ENCODE measurements at regions not wholly inside any gene's neighbourhood (a gene's known extent, or its start where the extent isn't known, plus 50 kb on each side); places are given as distances from the start of the nearest gene placed in this dataset.

GRCh38 chr1:67540733-67541125 lies 110.5 kb upstream of the SERBP1 start:
- Histone ChIP-seq H4K91ac (ENCODE audit: insufficient read length, low read depth, low read length) (no peak overlapping the region), H3K4me2 (ENCODE audit: insufficient read depth, insufficient read length, low read length) (no peak overlapping the region), H3K9me3 (ENCODE audit: control insufficient read depth, low read depth, low read length) (no peaks in the 10 kb centered on the region), H3K14ac (ENCODE audit: insufficient read depth, low read length) (no peak overlapping the region), H2AFZ (ENCODE audit: low read length) (no peak overlapping the region), H2AK5ac (ENCODE audit: insufficient read length, low read length) (no peak overlapping the region), H3T11ph (ENCODE audit: low read length) (no peak overlapping the region), H3K4ac (ENCODE audit: low read depth, low read length) (no peak overlapping the region), H3K4me1 (ENCODE audit: insufficient read depth, low read length) (no peaks in the 10 kb centered on the region), H3K23me2 (ENCODE audit: insufficient read length, low read depth, low read length, poor library complexity, severe bottlenecking) (no peaks in the 10 kb centered on the region), H4K8ac (replicated peaks; ENCODE audit: insufficient read length, low read depth, low read length) (no peak overlapping the region), H3K27me3 (ENCODE audit: insufficient read depth, low read length) (no peaks in the 10 kb centered on the region), H4K5ac (ENCODE audit: insufficient read length, low read depth, low read length) (no peak overlapping the region), H4K20me1 (ENCODE audit: control insufficient read depth, insufficient read depth, insufficient read length) (no peaks in the 10 kb centered on the region), H3K23ac (ENCODE audit: insufficient read length, low read depth, low read length) (no peak overlapping the region), H2BK12ac (ENCODE audit: insufficient read length, low read depth, low read length) (no peak overlapping the region), H2BK120ac (ENCODE audit: low read depth, low read length, poor library complexity, severe bottlenecking) (no peak overlapping the region), H2BK15ac (ENCODE audit: low read depth, low read length) (no peak overlapping the region), H3K18ac (ENCODE audit: insufficient read length, low read depth, low read length) (no peak overlapping the region), H2BK5ac (ENCODE audit: insufficient read length, low read length) (no peak overlapping the region), H3K79me1 (ENCODE audit: insufficient read depth, low read depth, low read length, poor library complexity, severe bottlenecking) (no peaks in the 10 kb centered on the region), H3K27ac (ENCODE audit: insufficient read length, low read depth, low read length) (no peak overlapping the region), H2BK20ac (ENCODE audit: low read depth, low read length, poor library complexity, severe bottlenecking) (no peak overlapping the region), H3K9ac (ENCODE audit: extremely low read depth, insufficient read length, low read length) (no peak overlapping the region), H3K79me2 (ENCODE audit: insufficient read depth, low read length) (no peaks in the 10 kb centered on the region), H3K56ac (ENCODE audit: insufficient read length, low read depth, low read length) (no peak overlapping the region)
- Mint-ChIP-seq H3K36me3 (ENCODE audit: insufficient read depth in 1 of 3, low read depth in 3 of 3) (no peaks in the 10 kb centered on the region), H3K27ac (no peak overlapping the region), H3K9me3 (no peaks in the 10 kb centered on the region), H3K27me3 (ENCODE audit: low read depth) (peaks cover 20% of the 10 kb centered on the region), H3K4me3 (no peak overlapping the region), H3K4me1 (peaks cover 0 to 6% of the 10 kb centered on the region in 2 experiments; a peak in 1 of 4 replicates)
- TF ChIP-seq, protein P1, sequence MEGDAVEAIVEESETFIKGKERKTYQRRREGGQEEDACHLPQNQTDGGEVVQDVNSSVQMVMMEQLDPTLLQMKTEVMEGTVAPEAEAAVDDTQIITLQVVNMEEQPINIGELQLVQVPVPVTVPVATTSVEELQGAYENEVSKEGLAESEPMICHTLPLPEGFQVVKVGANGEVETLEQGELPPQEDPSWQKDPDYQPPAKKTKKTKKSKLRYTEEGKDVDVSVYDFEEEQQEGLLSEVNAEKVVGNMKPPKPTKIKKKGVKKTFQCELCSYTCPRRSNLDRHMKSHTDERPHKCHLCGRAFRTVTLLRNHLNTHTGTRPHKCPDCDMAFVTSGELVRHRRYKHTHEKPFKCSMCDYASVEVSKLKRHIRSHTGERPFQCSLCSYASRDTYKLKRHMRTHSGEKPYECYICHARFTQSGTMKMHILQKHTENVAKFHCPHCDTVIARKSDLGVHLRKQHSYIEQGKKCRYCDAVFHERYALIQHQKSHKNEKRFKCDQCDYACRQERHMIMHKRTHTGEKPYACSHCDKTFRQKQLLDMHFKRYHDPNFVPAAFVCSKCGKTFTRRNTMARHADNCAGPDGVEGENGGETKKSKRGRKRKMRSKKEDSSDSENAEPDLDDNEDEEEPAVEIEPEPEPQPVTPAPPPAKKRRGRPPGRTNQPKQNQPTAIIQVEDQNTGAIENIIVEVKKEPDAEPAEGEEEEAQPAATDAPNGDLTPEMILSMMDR (conservative IDR thresholded peaks at IDR 0.05), result no peak
- no peak for DNase-seq
- WGBS (ENCODE audit: extremely low coverage, insufficient read length, low lambda C conversion rate), result no CpG with 5 or more reads among the region's 1 CpG

Measured in H9 (cell line).